ENCODE measurements at regions not wholly inside any gene's neighbourhood (a gene's known extent, or its start where the extent isn't known, plus 50 kb on each side); places are given as distances from the start of the nearest gene placed in this dataset.

DNA sequence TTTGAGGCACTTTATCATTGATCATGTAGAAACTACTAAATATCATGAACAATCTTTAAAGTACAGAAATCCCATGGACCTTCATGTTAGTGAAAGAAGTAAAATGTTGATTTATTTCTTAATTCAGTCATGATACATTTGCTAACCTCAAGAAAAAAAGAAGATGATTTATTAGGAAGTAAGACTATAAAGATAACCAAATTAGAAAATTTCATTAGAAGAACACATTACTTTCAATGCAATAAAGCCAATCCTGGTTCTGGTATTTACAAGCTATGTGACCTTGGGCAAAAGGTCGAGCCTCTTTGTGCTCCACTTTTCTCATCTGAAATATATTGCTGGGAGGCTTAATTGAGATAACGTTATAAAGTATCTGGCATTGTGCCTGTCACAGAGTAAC, 365.0 kb downstream of the KIF20B start:
- TF ChIP-seq CTCF (IDR thresholded peaks at IDR 0.05) (no peak), POLR2AphosphoS5 (IDR thresholded peaks at IDR 0.05; ENCODE audit: low read depth, low read length) (no peak)

All from Panc1 (cell line).